ENCODE measurements at regions not wholly inside any gene's neighbourhood (a gene's known extent, or its start where the extent isn't known, plus 50 kb on each side); places are given as distances from the start of the nearest gene placed in this dataset.
A peak's percentile ranks its signal among the peaks of the same experiment; 100 is the strongest.

GRCh38 chr3:5663601-5664000 lies 476.1 kb downstream of the EDEM1 start (continued):
- TF ChIP-seq ZNF142 (CRISPR knock-in tag; IDR thresholded peaks at IDR 0.05), result no peak
- TF ChIP-seq ZNF33B (CRISPR knock-in tag; IDR thresholded peaks at IDR 0.05), result no peak

GRCh38 chr3:5666455-5666854 lies 478.9 kb downstream of the EDEM1 start:
- FAIRE-seq, result no peak
- H3K27ac ChIP-seq (ENCODE audit: extremely low read length, insufficient read depth, low read length), result no peak overlapping the region
- H3K4me3 ChIP-seq (replicated peaks in 1 of 3; ENCODE audit: insufficient read depth in 1 of 3, low read depth in 2 of 3, low read length in 3 of 3), result no peak overlapping the region
- H2AFZ ChIP-seq (ENCODE audit: low read length), result no peak overlapping the region
- CTCF ChIA-PET (ENCODE audit: low intra/inter-chr PET ratio, low total read pairs), result no interaction called here
- POLR2A ChIA-PET, result no interaction called here
- H3K27me3 ChIP-seq (ENCODE audit: control insufficient read depth in 1 of 2, insufficient read depth in 2 of 2, low read length in 2 of 2), result no peaks in the 10 kb centered on the region
- H3K36me3 ChIP-seq (replicated peaks in 1 of 2; ENCODE audit: control insufficient read depth in 1 of 2, insufficient read depth in 2 of 2, low read length in 2 of 2), result no peaks in the 10 kb centered on the region
- H3K4me1 ChIP-seq (ENCODE audit: insufficient read depth, low read length), result no peaks in the 10 kb centered on the region
- no peak overlapping the region for H3K9ac ChIP-seq (ENCODE audit: insufficient read depth, low read depth, low read length)
- H3K4me2 ChIP-seq (ENCODE audit: low read depth, low read length), result no peak overlapping the region
- DNase-seq (ENCODE audit: low spot score), result no peak
- WGBS (ENCODE audit: low lambda C conversion rate), result 2% methylated on average over 4 of the region's 4 CpGs
- H3K9me3 ChIP-seq (ENCODE audit: low read length), result peaks cover 53% of the 10 kb centered on the region
- TF ChIP-seq ZNF317 (CRISPR knock-in tag; IDR thresholded peaks at IDR 0.05) (peak; percentile 94), POLR2A (IDR thresholded peaks at IDR 0.05; ENCODE audit: insufficient read depth in 1 of 2, low read depth in 2 of 2, low read length in 2 of 2) (no peak)
- no peak for ATAC-seq
- no peaks in the 10 kb centered on the region for H3K79me2 ChIP-seq (ENCODE audit: insufficient read depth, low read length)
- no peaks in the 10 kb centered on the region for H4K20me1 ChIP-seq (ENCODE audit: insufficient read depth, low read length)
- BruUV-seq (replicated peaks), result no TSS peak
- in situ Hi-C loops (cut with HindIII; ENCODE audit: extremely low pct_ligation_motif_present, low pct_unique_long_range_greater_than_20kb) (no loop called here), intact Hi-C loops (cut with micrococcal nuclease; ENCODE audit: unreplicated experiment) (no loop called here)
